Body of pancreas (tissue), 4 donors: ENCODE measurements at regions not wholly inside any gene's neighbourhood (a gene's known extent, or its start where the extent isn't known, plus 50 kb on each side); places are given as distances from the start of the nearest gene placed in this dataset.
"Not testable (repeated sequence)": the region's sequence is repeated elsewhere in the genome, so short reads cannot be mapped to it uniquely, and the experiment has no call there.

Source experiments
- ATAC-seq: fragments of 150-250 bp; one replicate; pipeline ENCODE4 v1.9.1; 2016
- DNase-seq, 4 donors: peaks; one replicate each; pipeline ENCODE4 v3.0.0-alpha.2; 2019
- H3K27ac ChIP-seq, 4 donors: fragments of 200-600 bp; sonication (generic); 1 replicate in 3 of 4; 2 replicates in 1 of 4; pipeline versions ENCODE4 v1.5.1 to v1.6.1; 2016 to 2019; ENCODE audit warnings: mild to moderate bottlenecking in 1 of 4, mixed read lengths in 1 of 4, moderate library complexity in 1 of 4
- H3K27me3 ChIP-seq, 2 donors: fragments of 200-600 bp; sonication (generic); one replicate each; pipeline ENCODE4 v1.6.0; 2016; ENCODE audit warnings: mild to moderate bottlenecking in 1 of 2
- H3K36me3 ChIP-seq, 2 donors: fragments of 200-600 bp; sonication (generic); replicated peaks in 1 of 2; 2 replicates each; pipeline ENCODE4 v1.5.1; 2016; ENCODE audit warnings: low read depth in 2 of 2; ENCODE audit not compliant: insufficient read depth in 1 of 2
- H3K4me1 ChIP-seq: fragments of 200-600 bp; sonication (generic); one replicate; pipeline ENCODE4 v1.6.0; 2016
- H3K4me3 ChIP-seq, 2 donors: fragments of 200-600 bp; sonication (generic); 1 replicate in 1 of 2; 2 replicates in 1 of 2; pipeline ENCODE4 v1.5.1; 2016 to 2019
- H3K9me3 ChIP-seq, 3 donors: fragments of 200-600 bp; sonication (generic); 1 replicate in 2 of 3; 2 replicates in 1 of 3; pipeline ENCODE4 v1.5.1; 2016
- POLR2A ChIP-seq, 3 donors: fragments of 450-650 bp; IDR thresholded peaks; one replicate each; pipeline ENCODE4 v1.6.1; 2016; ENCODE audit warnings: antibody characterized with exemption in 3 of 3, mild to moderate bottlenecking in 2 of 3
- WGBS, 2 donors: methylation state at CpG; one replicate each; pipeline ENCODE4 v1.1.5; 2017; 5-methylcytosine and 5-hydroxymethylcytosine counted together
- intact Hi-C: fragments of 100-400 bp; cut with DNase I; formaldehyde crosslinking; loops from one replicate; pipeline ENCODE4 v1.15.1; 2023
- TF ChIP-seq, protein P1 (sequence below), 7 experiments: fragments of 450-650 bp in 4 of 7; fragments of 200-600 bp in 3 of 7; sonication (generic) in 3 of 7; IDR thresholded peaks; one replicate each; pipeline ENCODE4 v1.5.1; 2016 to 2019; ENCODE audit warnings: antibody characterized with exemption in 7 of 7

DNA sequence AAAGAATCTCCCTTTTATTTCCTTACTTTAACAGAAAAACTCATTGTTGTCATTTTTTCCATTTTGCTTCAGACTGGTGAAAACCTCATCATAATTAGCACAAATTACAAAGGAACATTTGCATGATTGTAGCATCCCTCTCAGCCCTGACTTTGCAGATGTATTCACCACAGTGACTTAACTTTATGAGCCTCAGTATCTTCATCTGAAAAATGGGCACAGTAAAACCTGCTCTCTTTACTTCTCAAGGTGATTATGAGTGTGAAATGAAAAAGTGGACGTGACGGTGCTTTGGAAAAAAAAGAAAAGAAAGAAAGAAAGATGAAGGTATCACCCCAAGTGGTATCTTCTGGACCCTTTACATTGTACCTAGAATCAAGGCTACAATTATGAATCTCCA lies 193.4 kb upstream of the TOX3 start:
- no peak overlapping the region for H3K27ac ChIP-seq
- no peaks in the 10 kb centered on the region for H3K4me1 ChIP-seq
- H3K4me3 ChIP-seq: no peak overlapping the region
- no peaks in the 10 kb centered on the region for H3K9me3 ChIP-seq
- ATAC-seq (no peak), DNase-seq (no peak)
- no peaks in the 10 kb centered on the region for H3K27me3 ChIP-seq
- intact Hi-C loops: no loop called here
- TF ChIP-seq POLR2A (IDR thresholded peaks at IDR 0.05): no peak
- TF ChIP-seq, protein P1, sequence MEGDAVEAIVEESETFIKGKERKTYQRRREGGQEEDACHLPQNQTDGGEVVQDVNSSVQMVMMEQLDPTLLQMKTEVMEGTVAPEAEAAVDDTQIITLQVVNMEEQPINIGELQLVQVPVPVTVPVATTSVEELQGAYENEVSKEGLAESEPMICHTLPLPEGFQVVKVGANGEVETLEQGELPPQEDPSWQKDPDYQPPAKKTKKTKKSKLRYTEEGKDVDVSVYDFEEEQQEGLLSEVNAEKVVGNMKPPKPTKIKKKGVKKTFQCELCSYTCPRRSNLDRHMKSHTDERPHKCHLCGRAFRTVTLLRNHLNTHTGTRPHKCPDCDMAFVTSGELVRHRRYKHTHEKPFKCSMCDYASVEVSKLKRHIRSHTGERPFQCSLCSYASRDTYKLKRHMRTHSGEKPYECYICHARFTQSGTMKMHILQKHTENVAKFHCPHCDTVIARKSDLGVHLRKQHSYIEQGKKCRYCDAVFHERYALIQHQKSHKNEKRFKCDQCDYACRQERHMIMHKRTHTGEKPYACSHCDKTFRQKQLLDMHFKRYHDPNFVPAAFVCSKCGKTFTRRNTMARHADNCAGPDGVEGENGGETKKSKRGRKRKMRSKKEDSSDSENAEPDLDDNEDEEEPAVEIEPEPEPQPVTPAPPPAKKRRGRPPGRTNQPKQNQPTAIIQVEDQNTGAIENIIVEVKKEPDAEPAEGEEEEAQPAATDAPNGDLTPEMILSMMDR (IDR thresholded peaks at IDR 0.05): no peak
- no peaks in the 10 kb centered on the region for H3K36me3 ChIP-seq
- WGBS, 2 donors: 67 to 75% methylated on average over 2 of the region's 2 CpGs

DNA sequence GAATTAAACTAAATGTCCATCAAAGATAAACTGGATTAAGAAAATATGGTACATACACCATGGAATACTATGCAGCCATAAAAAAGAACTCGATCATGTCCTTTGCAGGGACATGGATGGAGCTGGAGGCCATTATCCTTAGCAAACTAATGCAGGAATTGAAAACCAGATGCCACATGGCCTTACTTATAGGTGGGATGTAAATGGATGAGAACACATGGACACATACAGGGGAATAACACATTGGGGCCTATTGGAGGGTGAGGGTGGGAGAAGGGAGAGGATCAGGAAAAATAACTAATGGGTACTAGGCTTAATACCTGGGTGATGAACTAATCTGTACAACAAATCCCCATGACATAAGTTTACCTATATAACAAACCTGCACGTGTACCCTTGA lies 192.0 kb upstream of the TOX3 start:
- WGBS, 2 donors: 82 to 92% methylated on average over 2 of the region's 2 CpGs
- not testable (repeated sequence) for ATAC-seq

DNA sequence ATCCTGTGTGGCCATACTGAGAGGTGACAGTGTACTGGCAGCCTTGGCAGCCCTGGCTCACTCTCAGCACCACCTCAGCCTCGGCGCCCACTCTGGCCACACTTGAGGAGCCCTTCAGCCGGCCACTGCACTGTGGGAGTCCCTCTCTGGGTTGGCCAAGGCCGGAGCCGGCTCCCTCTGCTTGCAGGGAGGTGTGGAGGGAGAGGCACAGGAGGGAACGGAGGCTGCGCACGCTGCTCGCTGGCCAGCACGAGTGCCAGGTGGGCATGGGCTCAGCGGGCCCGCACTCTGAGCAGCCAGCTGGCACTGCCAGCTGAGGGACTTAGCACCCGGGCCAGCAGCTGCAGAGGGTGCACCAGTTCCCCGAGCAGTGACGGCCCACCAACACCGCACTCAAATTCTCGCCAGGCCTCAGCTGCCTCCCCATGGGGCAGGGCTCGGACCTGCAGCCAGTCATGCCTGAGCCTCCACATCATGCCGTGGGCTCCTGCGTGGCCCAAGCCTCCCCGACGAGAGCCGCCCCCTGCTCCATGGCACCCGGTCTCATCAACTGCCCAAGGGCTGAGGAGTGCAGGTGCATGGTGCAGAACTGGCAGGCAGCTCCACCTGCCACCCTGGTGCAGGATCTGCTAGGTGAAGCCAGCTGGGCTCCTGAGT lies 184.4 kb upstream of the TOX3 start:
- Histone ChIP-seq H3K27me3 (no peaks in the 10 kb centered on the region), H3K9me3 (no peaks in the 10 kb centered on the region), H3K4me1 (no peaks in the 10 kb centered on the region), H3K4me3 (no peak overlapping the region), H3K36me3 (no peaks in the 10 kb centered on the region), H3K27ac (no peak overlapping the region)
- 93% methylated on average over 13 to 19 of the region's 24 CpGs for WGBS, 2 donors
- intact Hi-C loops: no loop called here
- TF ChIP-seq, protein P1 (IDR thresholded peaks at IDR 0.05): no peak
- no peak for TF ChIP-seq POLR2A (IDR thresholded peaks at IDR 0.05)
- no peak for DNase-seq
- ATAC-seq: no peak

More for the DNA sequence above, 192.0 kb upstream of the TOX3 start:
- H3K4me1 ChIP-seq, H3K4me3 ChIP-seq, H3K27ac ChIP-seq, H3K36me3 ChIP-seq, intact Hi-C loops, H3K9me3 ChIP-seq, H3K27me3 ChIP-seq, DNase-seq: not testable (repeated sequence)

DNA sequence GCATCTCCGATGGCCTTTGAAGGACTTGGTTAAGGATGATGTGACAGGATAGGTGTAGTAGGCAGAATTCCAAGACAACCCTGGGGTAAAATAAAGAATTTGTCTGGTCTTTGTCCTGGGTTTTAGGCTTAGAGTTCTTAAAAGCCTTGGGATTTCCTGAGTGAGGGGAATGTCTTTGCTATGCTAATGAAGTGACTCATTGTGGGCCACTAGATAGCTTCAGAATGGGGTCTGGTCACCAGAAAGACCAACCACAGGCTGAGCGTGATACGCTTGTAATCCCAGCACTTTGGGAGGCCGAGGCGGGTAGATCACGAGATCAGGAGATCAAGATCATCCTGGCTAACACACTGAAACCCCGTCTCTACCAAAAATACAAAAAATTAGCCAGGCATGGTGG lies 182.8 kb upstream of the TOX3 start:
- H3K27ac ChIP-seq: no peak overlapping the region
- H3K4me1 ChIP-seq: no peaks in the 10 kb centered on the region
- TF ChIP-seq POLR2A (IDR thresholded peaks at IDR 0.05): no peak
- TF ChIP-seq, protein P1 (IDR thresholded peaks at IDR 0.05): no peak
- H3K9me3 ChIP-seq: no peaks in the 10 kb centered on the region
- intact Hi-C loops: no loop called here
- no peak overlapping the region for H3K4me3 ChIP-seq
- ATAC-seq (no peak), DNase-seq (no peak)
- H3K36me3 ChIP-seq: no peaks in the 10 kb centered on the region
- H3K27me3 ChIP-seq: no peaks in the 10 kb centered on the region
- 88 to 94% methylated on average over 6 to 7 of the region's 7 CpGs for WGBS, 2 donors

DNA sequence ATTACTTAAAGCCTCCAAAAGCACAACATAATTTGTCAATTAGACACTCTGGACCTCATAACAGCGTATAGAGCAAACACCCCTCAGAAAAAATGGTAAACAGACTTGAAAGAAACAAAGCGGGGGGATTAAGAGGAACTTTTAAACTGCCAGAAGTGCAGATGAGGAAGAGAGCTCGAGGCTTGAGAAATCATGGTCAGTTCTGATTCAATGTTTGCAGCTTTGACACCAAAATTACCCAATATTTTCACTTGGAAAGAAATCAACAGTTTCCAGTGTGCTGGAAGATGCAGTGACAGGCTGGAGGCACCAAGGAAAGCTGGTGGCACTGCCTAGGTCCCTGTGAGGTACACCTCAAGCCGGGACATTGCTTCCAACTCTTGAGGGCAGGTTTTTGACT lies 180.9 kb upstream of the TOX3 start:
- no peak for ATAC-seq
- WGBS, 2 donors: 39 to 47% methylated on average over 4 of the region's 4 CpGs
- intact Hi-C loops: no loop called here
- no peak for TF ChIP-seq POLR2A (IDR thresholded peaks at IDR 0.05)
- TF ChIP-seq, protein P1 (IDR thresholded peaks at IDR 0.05): no peak
- DNase-seq: no peak
- no peaks in the 10 kb centered on the region for H3K27me3 ChIP-seq
- no peaks in the 10 kb centered on the region for H3K4me1 ChIP-seq
- no peak overlapping the region for H3K4me3 ChIP-seq
- H3K36me3 ChIP-seq: no peaks in the 10 kb centered on the region
- no peak overlapping the region for H3K27ac ChIP-seq
- no peaks in the 10 kb centered on the region for H3K9me3 ChIP-seq
